ENCODE measurements at regions not wholly inside any gene's neighbourhood (a gene's known extent, or its start where the extent isn't known, plus 50 kb on each side); places are given as distances from the start of the nearest gene placed in this dataset.

DNA sequence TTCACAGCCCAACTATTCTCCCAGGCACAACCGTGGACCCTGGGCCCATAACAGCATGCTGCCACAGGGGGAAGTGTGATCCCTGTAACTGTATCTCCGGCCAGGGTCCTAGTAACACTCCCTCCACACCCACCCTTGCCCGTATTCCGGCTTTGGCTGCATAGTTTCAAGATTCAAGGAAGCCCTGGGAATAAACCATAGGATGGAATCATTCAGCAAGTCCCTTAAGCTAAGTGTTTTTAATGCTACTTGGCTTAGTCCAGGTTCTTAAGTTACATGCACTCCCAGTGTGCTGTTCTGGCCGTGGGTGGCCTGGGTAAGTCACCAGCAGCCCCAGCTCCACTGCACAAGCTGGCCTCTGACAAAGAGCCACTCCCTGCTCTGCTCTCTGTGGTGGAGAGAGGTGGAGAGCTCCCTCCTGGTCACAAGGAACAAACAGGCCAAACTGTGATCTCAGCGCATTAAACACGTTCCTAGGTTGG is 532.4 kb upstream of the SGCG start:
- TF ChIP-seq, protein P1, sequence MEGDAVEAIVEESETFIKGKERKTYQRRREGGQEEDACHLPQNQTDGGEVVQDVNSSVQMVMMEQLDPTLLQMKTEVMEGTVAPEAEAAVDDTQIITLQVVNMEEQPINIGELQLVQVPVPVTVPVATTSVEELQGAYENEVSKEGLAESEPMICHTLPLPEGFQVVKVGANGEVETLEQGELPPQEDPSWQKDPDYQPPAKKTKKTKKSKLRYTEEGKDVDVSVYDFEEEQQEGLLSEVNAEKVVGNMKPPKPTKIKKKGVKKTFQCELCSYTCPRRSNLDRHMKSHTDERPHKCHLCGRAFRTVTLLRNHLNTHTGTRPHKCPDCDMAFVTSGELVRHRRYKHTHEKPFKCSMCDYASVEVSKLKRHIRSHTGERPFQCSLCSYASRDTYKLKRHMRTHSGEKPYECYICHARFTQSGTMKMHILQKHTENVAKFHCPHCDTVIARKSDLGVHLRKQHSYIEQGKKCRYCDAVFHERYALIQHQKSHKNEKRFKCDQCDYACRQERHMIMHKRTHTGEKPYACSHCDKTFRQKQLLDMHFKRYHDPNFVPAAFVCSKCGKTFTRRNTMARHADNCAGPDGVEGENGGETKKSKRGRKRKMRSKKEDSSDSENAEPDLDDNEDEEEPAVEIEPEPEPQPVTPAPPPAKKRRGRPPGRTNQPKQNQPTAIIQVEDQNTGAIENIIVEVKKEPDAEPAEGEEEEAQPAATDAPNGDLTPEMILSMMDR (IDR thresholded peaks at IDR 0.05): no peak
- TF ChIP-seq ZFX (IDR thresholded peaks at IDR 0.05; ENCODE audit: borderline replicate concordance): no peak

Measured in 22Rv1 (cell line).